PC-9 (cell line): ENCODE measurements at regions not wholly inside any gene's neighbourhood (a gene's known extent, or its start where the extent isn't known, plus 50 kb on each side); places are given as distances from the start of the nearest gene placed in this dataset.

ENCODE experiments used
- BruUV-seq: library from RNA; stranded (reverse); fragments of 400-500 nt; replicated peaks from 2 replicates; lab custom pipeline; 2021; lab: Mats Ljungman, UMichigan
- CTCF ChIA-PET: fragments of 300-600 bp; sonication (Branson Sonifier 250); formaldehyde crosslinking; loops from one replicate; lab custom pipeline; 2022; ENCODE audit warnings: antibody characterized with exemption; lab: Charles Lee
- POLR2A ChIA-PET: fragments of 300-600 bp; sonication (Branson Sonifier 250); formaldehyde crosslinking; loops from one replicate; lab custom pipeline; 2022; ENCODE audit warnings: antibody characterized with exemption; ENCODE audit not compliant: unreplicated experiment; lab: Charles Lee
- DNase-seq, 2 experiments: peaks; one replicate each; pipeline versions ENCODE4 v3.0.0 to v3.0.0-alpha.2; 2015 to 2022; ENCODE audit warnings: mixed read lengths in 1 of 2
- H2AFZ ChIP-seq: fragments of 200-600 bp; sonication (generic); 2 replicates; pipeline ENCODE4 v1.8.1; 2017; ENCODE audit warnings: antibody characterized with exemption
- H3F3A ChIP-seq: fragments of 200-600 bp; sonication (generic); 2 replicates; pipeline ENCODE4 v1.8.1; 2017; ENCODE audit warnings: antibody characterized with exemption, mild to moderate bottlenecking, low read depth; ENCODE audit not compliant: insufficient read depth
- H3K27ac ChIP-seq: fragments of 200-600 bp; sonication (generic); 2 replicates; pipeline ENCODE4 v1.6.1; 2016; ENCODE audit warnings: mixed run types
- H3K27me3 ChIP-seq: fragments of 200-600 bp; sonication (generic); 2 replicates; pipeline ENCODE4 v1.6.1; 2016; ENCODE audit warnings: low read depth, mixed run types; ENCODE audit not compliant: insufficient read depth
- H3K36me3 ChIP-seq: fragments of 200-600 bp; sonication (generic); 2 replicates; pipeline ENCODE4 v1.6.1; 2016; ENCODE audit warnings: low read depth, mixed run types
- H3K4me1 ChIP-seq: fragments of 200-600 bp; sonication (generic); replicated peaks from 2 replicates; pipeline ENCODE4 v1.6.1; 2016; ENCODE audit warnings: mixed run types; ENCODE audit not compliant: insufficient read depth
- H3K4me2 ChIP-seq: fragments of 200-600 bp; sonication (generic); 2 replicates; pipeline ENCODE4 v1.6.1; 2017; ENCODE audit warnings: mixed run types
- H3K4me3 ChIP-seq: fragments of 200-600 bp; sonication (generic); 2 replicates; pipeline ENCODE4 v1.6.1; 2016; ENCODE audit warnings: mixed run types
- H3K79me2 ChIP-seq: fragments of 200-600 bp; sonication (generic); 2 replicates; pipeline ENCODE4 v1.6.1; 2017; ENCODE audit warnings: low read depth, mixed run types
- H3K9me2 ChIP-seq: fragments of 200-600 bp; sonication (generic); 2 replicates; pipeline ENCODE4 v1.8.1; 2017; ENCODE audit warnings: mild to moderate bottlenecking; ENCODE audit not compliant: insufficient read depth
- H3K9me3 ChIP-seq: fragments of 200-600 bp; sonication (generic); 2 replicates; pipeline ENCODE4 v1.8.1; 2016; ENCODE audit warnings: low read depth; ENCODE audit not compliant: insufficient read depth
- H4K20me1 ChIP-seq: fragments of 200-600 bp; sonication (generic); 2 replicates; pipeline ENCODE4 v1.8.1; 2017; ENCODE audit not compliant: insufficient read depth
- EZH2 ChIP-seq: fragments of 200-600 bp; sonication (generic); IDR thresholded peaks from 2 replicates; pipeline ENCODE4 v1.8.0; 2017; ENCODE audit warnings: antibody characterized with exemption, low read depth
- intact Hi-C: fragments of 100-400 bp; cut with micrococcal nuclease; formaldehyde crosslinking; loops from one replicate; pipeline ENCODE4 v1.10.0; 2022; ENCODE audit not compliant: unreplicated experiment
- TF ChIP-seq, protein P1 (sequence below): fragments of 200-600 bp; sonication (generic); conservative IDR thresholded peaks from 2 replicates; pipeline ENCODE4 v1.6.1; 2017; ENCODE audit warnings: mixed run types, antibody characterized with exemption, mild to moderate bottlenecking, moderate library complexity

GRCh38 chr13:73465617-73465971, 406.8 kb downstream of the KLF5 start:
- no peaks in the 10 kb centered on the region for H3K79me2 ChIP-seq
- peak overlapping the region; percentile 86 for H3K27ac ChIP-seq
- DNase-seq: peak; percentile 8 to 75
- peak overlapping the region; percentile 64 for H2AFZ ChIP-seq
- intact Hi-C loops: loop anchor here (1.0 kb wide), 1 partner anchor 36 kb away; no protein-coding TSS in a partner anchor
- no peaks in the 10 kb centered on the region for H4K20me1 ChIP-seq
- no peaks in the 10 kb centered on the region for H3K27me3 ChIP-seq
- CTCF ChIA-PET: no interaction called here
- BruUV-seq: no TSS peak
- no peak overlapping the region for H3K4me3 ChIP-seq
- no peaks in the 10 kb centered on the region for H3K36me3 ChIP-seq
- no peak for TF ChIP-seq EZH2
- TF ChIP-seq, protein P1, sequence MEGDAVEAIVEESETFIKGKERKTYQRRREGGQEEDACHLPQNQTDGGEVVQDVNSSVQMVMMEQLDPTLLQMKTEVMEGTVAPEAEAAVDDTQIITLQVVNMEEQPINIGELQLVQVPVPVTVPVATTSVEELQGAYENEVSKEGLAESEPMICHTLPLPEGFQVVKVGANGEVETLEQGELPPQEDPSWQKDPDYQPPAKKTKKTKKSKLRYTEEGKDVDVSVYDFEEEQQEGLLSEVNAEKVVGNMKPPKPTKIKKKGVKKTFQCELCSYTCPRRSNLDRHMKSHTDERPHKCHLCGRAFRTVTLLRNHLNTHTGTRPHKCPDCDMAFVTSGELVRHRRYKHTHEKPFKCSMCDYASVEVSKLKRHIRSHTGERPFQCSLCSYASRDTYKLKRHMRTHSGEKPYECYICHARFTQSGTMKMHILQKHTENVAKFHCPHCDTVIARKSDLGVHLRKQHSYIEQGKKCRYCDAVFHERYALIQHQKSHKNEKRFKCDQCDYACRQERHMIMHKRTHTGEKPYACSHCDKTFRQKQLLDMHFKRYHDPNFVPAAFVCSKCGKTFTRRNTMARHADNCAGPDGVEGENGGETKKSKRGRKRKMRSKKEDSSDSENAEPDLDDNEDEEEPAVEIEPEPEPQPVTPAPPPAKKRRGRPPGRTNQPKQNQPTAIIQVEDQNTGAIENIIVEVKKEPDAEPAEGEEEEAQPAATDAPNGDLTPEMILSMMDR: no peak
- peak overlapping the region; percentile 37; the same call in 1 of the 2 replicates for H3K4me2 ChIP-seq
- H3F3A ChIP-seq: peaks cover 6% of the 10 kb centered on the region; the same call in 1 of the 2 replicates
- H3K9me2 ChIP-seq: no peaks in the 10 kb centered on the region
- POLR2A ChIA-PET: no interaction called here
- H3K9me3 ChIP-seq: no peaks in the 10 kb centered on the region; the same call in none of the 2 replicates
- peaks cover 19% of the 10 kb centered on the region for H3K4me1 ChIP-seq

GRCh38 chr13:73464758-73465616, 406.2 kb downstream of the KLF5 start:
- peak overlapping the region; percentile 86 for H3K27ac ChIP-seq

GRCh38 chr13:73462241-73462640, 403.4 kb downstream of the KLF5 start:
- H4K20me1 ChIP-seq: no peaks in the 10 kb centered on the region
- ChIA-PET POLR2A (no interaction called here), CTCF (no interaction called here)
- H3K4me1 ChIP-seq: peaks cover 19% of the 10 kb centered on the region
- H3F3A ChIP-seq: peaks cover 6% of the 10 kb centered on the region; the same call in 1 of the 2 replicates
- no peak overlapping the region for H3K4me3 ChIP-seq
- intact Hi-C loops: no loop called here
- H3K79me2 ChIP-seq: no peaks in the 10 kb centered on the region
- H3K27ac ChIP-seq: no peak overlapping the region
- no peak overlapping the region for H3K4me2 ChIP-seq
- no peak overlapping the region for H2AFZ ChIP-seq
- no peak for DNase-seq
- BruUV-seq: no TSS peak
- H3K27me3 ChIP-seq: no peaks in the 10 kb centered on the region
- no peaks in the 10 kb centered on the region for H3K9me2 ChIP-seq
- TF ChIP-seq, protein P1: no peak
- no peak for TF ChIP-seq EZH2
- peaks cover 3% of the 10 kb centered on the region; the same call in 1 of the 2 replicates for H3K9me3 ChIP-seq
- no peaks in the 10 kb centered on the region for H3K36me3 ChIP-seq

More at GRCh38 chr13:73464758-73465616, 406.2 kb downstream of the KLF5 start:
- H3K9me3 ChIP-seq: peaks cover 3% of the 10 kb centered on the region
- ChIA-PET POLR2A (no interaction called here), CTCF (no interaction called here)
- no peaks in the 10 kb centered on the region for H3K9me2 ChIP-seq
- H3K4me3 ChIP-seq: no peak overlapping the region
- peak overlapping the region; percentile 64 for H2AFZ ChIP-seq
- H4K20me1 ChIP-seq: no peaks in the 10 kb centered on the region
- BruUV-seq: TSS peak; percentile 92
- TF ChIP-seq, protein P1: no peak
- TF ChIP-seq EZH2: no peak
- intact Hi-C loops: loop anchor here (1.0 kb wide), 1 partner anchor 36 kb away; no protein-coding TSS in a partner anchor
- no peaks in the 10 kb centered on the region for H3K27me3 ChIP-seq
- DNase-seq: peak in 1 of 2 experiments; percentile 6
- H3K36me3 ChIP-seq: no peaks in the 10 kb centered on the region
- peaks cover 19% of the 10 kb centered on the region for H3K4me1 ChIP-seq
- peak overlapping the region; percentile 37; the same call in 1 of the 2 replicates for H3K4me2 ChIP-seq
- peaks cover 6% of the 10 kb centered on the region; the same call in 1 of the 2 replicates for H3F3A ChIP-seq
- H3K79me2 ChIP-seq: no peaks in the 10 kb centered on the region
